H1 (cell line): ENCODE measurements at regions not wholly inside any gene's neighbourhood (a gene's known extent, or its start where the extent isn't known, plus 50 kb on each side); places are given as distances from the start of the nearest gene placed in this dataset.

ENCODE experiments used
- BACH1 ChIP-seq: IDR thresholded peaks from 2 replicates; pipeline ENCODE4 v1.6.1; 2012; ENCODE audit warnings: low read length, improper control_type of control experiment
- CHD1 ChIP-seq: IDR thresholded peaks from 2 replicates; pipeline ENCODE4 v1.6.1; 2012; ENCODE audit warnings: low read depth, low read length, improper control_type of control experiment
- GTF2F1 ChIP-seq: IDR thresholded peaks from 2 replicates; pipeline ENCODE4 v1.6.1; 2012; ENCODE audit warnings: low read depth, low read length, improper control_type of control experiment, borderline replicate concordance
- JUND ChIP-seq: IDR thresholded peaks from 2 replicates; pipeline ENCODE4 v1.6.1; 2011; ENCODE audit warnings: mild to moderate bottlenecking, improper control_type of control experiment, low read length
- TAF1 ChIP-seq: IDR thresholded peaks from 2 replicates; pipeline ENCODE4 v1.6.1; 2011; ENCODE audit warnings: mild to moderate bottlenecking, low read depth, low read length
- ZNF274 ChIP-seq: IDR thresholded peaks from 2 replicates; pipeline ENCODE4 v1.7.0; 2012; ENCODE audit warnings: low read length, borderline replicate concordance; ENCODE audit errors: extremely low read depth

- no peak for TF ChIP-seq JUND
- TF ChIP-seq GTF2F1, result no peak
- TF ChIP-seq CHD1, result no peak
- TF ChIP-seq ZNF274, result no peak
- TF ChIP-seq BACH1, result no peak
- TF ChIP-seq TAF1, result no peak
Measured at GRCh38 chr12:87469295-87469694, 559.9 kb downstream of the C12orf50 start (continued).
